ENCODE measurements at regions not wholly inside any gene's neighbourhood (a gene's known extent, or its start where the extent isn't known, plus 50 kb on each side); places are given as distances from the start of the nearest gene placed in this dataset.

GRCh38 chr5:3139499-3139931, 388.0 kb upstream of the IRX2 start:
- no peak for TF ChIP-seq CTCF (IDR thresholded peaks at IDR 0.05)
- TF ChIP-seq EP300 (IDR thresholded peaks at IDR 0.05), result no peak

Data from tibial nerve (tissue), 4 donors.